NCI-H1092 treated with DMSO at 0.1 percent for 48 hours (cell line): ENCODE measurements at regions not wholly inside any gene's neighbourhood (a gene's known extent, or its start where the extent isn't known, plus 50 kb on each side); places are given as distances from the start of the nearest gene placed in this dataset.
A peak's percentile ranks its signal among the peaks of the same experiment; 100 is the strongest.

Source experiments
- DNase-seq: peaks from one replicate; lab custom pipeline; 2025; lab: John Stamatoyannopoulos, UW

GRCh38 chr17:79243603-79243990 lies 169.0 kb downstream of the ENGASE start:
- DNase-seq = no peak

GRCh38 chr17:79242873-79243602 lies 168.4 kb downstream of the ENGASE start:
- no peak for DNase-seq

DNA sequence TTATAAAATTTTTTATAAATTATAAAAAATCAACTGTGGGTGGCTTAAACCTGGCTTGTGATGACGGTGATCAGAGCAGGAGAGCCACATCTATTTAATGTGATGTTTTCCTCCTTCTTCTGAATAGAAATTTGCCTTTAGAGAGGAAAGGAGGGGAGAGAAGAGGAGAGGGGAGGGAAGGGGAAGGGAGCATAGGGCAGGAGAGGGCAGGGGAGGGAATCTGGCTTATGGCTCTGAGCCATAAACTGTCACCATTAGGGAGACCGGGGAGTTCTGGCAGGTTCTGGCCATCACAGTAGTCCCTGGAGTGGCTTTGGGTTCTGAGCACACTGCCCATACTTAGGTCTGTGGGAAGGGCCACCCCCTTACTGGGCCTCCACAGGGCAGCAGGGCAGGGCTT lies 167.8 kb downstream of the ENGASE start:
- no peak for DNase-seq

GRCh38 chr17:79241616-79242015 lies 167.0 kb downstream of the ENGASE start:
- DNase-seq = no peak

DNA sequence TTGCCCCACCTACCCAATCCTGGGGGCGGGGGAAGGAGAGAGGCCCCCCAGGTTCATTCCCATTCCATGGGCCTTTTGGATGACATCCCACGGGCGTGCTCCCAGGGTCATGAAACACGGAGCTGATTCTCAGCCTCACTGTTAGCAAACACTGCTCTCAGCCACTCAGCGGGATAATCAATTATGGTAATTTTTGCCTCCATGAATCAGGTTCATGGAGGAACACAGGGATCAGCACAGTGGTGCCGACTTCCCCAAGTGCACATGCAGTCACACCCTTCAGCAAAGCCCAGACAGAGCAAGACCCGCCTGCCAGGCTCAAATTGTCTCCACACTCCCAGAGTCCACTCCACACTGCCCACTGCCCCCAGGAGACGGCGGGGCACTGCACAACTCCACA lies 164.6 kb downstream of the ENGASE start:
- no peak for DNase-seq

GRCh38 chr17:79237448-79238053 lies 162.9 kb downstream of the ENGASE start:
- DNase-seq = no peak

DNA sequence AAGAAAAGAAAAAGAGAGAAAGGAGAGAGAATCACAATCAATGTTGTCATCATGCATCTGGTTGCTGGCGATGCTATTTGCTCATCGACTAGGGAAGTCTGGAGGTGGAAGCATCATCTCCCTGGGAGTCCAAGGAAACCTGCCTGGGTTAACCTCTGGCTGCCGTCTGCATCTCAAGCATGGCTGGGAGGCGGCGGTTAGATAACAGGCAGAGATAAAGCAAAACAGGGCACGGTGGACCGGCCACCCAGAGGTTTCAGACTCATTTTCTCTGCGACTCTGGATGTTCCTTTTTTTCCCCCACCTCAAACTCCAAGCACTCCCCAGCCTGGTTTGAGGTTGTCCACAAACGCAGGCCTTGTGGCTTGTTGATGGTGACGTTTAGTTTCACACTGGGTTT lies 161.2 kb downstream of the ENGASE start:
- DNase-seq = no peak

DNA sequence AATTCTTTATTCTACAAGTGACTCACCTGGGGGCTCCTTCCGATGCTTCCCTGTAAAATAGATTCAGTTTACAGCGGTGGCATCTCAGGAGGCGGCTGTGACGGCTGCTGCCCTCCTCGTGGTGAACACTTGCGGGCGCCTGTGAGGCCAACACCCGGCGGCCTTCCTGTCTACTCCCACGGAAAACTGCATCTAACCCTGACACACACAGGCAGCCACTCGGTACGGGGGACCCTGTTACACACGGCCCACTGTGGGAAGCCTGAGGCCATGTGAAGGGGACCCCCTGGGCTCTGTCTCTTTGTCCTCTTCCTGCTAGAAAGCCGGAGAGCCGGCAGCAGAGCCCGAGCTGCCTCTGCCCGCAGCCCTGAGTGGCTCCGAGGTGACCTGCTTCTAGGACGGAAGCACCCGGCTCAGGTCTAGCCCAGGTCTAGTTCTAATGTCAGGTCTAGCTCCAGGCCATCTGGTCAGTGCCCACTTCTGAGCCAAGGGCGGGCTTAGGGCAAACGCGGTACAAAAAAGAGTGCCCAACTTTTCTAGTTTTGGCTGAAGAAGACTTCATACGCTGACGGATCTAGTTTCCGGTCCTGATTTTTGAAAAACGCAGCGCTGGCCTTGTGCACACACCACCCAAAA lies 159.4 kb downstream of the ENGASE start:
- DNase-seq = no peak

GRCh38 chr17:79232957-79233356 lies 158.3 kb downstream of the ENGASE start:
- DNase-seq = no peak

- DNase-seq = no peak
These were observed 157.2 kb downstream of the ENGASE start for GRCh38 chr17:79231766-79232287.

DNA sequence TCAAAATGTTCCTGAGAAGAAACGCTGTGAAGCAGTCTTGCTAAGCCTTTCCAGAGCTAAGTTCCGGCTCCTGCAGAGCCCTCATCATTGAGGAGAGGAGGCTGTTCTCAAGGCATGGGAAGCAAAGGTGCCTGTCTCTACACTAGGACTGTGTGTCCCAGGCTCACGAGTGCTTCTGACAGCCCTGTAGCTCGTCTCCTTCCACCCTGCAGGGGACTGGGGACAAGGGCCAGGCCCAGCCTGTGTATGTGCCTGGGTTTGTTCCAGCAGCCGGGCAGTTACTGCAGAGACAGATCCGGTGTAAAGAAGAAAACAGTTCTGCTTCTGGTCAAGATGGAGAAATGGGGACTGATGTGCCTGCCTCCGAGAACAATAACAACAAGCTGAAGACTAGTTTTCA lies 156.0 kb downstream of the ENGASE start:
- DNase-seq = no peak

GRCh38 chr17:79226037-79226436 lies 151.4 kb downstream of the ENGASE start:
- no peak for DNase-seq

DNA sequence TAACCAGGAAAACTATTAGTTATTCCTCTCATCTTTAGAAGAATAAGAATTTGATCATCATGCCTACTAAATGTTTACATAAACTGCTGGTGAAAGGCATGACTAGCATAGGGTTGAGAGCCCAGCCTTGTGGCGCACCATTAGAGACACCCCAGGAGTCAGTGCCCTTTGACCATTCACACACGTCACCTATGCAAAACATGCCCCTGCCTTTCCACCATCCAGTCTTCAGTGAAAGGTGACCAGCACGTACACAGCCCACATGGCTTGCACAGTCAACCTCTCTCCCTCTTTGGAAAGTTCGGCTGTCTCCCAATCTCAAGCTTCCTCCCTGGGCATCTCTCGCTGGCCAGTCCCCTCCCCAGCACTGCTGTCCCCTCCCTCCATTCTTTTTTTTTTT lies 150.3 kb downstream of the ENGASE start:
- DNase-seq = no peak

DNA sequence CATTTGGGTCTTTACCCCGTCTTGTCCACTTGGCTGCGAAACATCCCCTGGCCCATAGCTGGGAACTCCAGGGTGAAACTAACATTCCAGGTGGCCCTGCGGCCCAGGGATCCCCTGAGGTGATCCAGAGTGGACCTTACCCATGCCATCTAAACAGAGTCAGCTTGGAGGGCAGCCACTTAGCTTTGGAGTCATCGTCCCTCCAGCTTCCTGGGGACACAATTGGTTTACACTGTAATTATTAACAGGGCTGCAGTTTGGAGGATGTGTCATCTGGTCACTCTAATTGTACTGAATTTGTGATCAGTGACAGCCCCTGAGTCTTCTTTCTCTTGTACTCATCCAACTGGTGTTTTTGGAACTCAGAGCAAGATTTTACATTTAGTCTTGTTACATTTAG lies 149.9 kb downstream of the ENGASE start:
- no peak for DNase-seq

GRCh38 chr17:79223953-79224352 lies 149.3 kb downstream of the ENGASE start:
- no peak for DNase-seq

GRCh38 chr17:79223471-79223870 lies 148.8 kb downstream of the ENGASE start:
- no peak for DNase-seq

GRCh38 chr17:79221597-79221996 lies 147.0 kb downstream of the ENGASE start:
- DNase-seq = no peak

DNA sequence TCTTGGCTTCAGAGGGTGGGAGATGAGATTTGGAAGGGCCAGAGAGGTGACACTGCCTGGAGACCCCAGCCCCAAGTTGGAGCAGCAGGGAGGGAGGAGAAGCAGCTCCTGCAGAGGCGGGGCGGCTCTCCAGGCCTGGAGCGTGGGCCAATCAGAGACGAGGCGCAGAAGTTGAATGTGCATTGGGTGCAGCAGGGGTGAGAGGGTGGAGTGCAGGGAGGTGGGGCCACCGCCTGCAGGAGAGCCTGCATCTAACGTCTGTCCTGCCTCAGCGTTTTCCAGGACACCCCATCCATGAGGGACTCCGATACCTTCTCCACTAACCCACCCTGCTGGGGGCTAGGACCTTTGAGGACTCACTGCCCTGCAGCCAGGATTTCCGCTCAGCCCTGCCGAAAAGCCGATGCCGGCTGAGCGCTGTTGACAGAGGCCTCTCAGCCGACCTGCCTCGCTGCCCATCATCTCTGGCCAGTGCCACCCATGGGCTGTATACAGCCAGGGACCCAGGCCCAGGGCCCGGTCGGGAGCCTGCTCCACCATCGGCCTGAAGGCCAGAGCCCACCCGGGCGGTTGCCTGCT lies 146.2 kb downstream of the ENGASE start:
- peak; percentile 3 for DNase-seq

GRCh38 chr17:79220201-79220712 lies 145.6 kb downstream of the ENGASE start:
- DNase-seq = no peak

- DNase-seq = no peak
These were observed 144.7 kb downstream of the ENGASE start for GRCh38 chr17:79219208-79219935.

- DNase-seq = no peak
These were observed 144.2 kb downstream of the ENGASE start for GRCh38 chr17:79218825-79219200.
